Stimulated activated CD4-positive, alpha-beta T cell treated with anti-CD3 and anti-CD28 coated beads, Interleukin-4, amount 100 ng/mL, for 48 hours (primary cell): ENCODE measurements at regions not wholly inside any gene's neighbourhood (a gene's known extent, or its start where the extent isn't known, plus 50 kb on each side); places are given as distances from the start of the nearest gene placed in this dataset.
"Not testable (repeated sequence)": the region's sequence is repeated elsewhere in the genome, so short reads cannot be mapped to it uniquely, and the experiment has no call there.

Experiments
- DNase-seq, 2 donors: peaks; one replicate each; pipeline ENCODE4 v3.0.0-alpha.2; 2020; ENCODE audit warnings: low read depth in 2 of 2

DNA sequence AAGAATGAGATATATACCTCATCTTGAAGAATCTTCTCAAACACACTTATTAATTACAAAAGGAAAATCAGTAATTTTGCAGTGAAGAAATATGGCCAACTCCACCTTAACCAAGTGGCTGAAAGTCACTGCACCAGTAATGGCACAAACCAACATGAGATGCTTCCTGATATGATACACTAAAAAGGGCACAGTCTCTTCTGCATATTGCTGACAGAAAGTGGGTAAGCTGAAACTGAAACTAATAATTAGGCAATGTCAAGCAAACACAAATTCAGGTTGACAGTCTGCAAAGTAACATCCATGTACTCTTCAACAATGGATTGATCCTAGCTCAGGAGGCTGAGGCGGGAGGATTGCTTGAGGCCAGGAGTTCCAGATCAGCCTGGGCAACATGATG lies 56.1 kb downstream of the ZNF22 start:
- not testable (repeated sequence) for DNase-seq

GRCh38 chr10:45058580-45058979 lies 57.9 kb downstream of the ZNF22 start:
- DNase-seq: no peak

DNA sequence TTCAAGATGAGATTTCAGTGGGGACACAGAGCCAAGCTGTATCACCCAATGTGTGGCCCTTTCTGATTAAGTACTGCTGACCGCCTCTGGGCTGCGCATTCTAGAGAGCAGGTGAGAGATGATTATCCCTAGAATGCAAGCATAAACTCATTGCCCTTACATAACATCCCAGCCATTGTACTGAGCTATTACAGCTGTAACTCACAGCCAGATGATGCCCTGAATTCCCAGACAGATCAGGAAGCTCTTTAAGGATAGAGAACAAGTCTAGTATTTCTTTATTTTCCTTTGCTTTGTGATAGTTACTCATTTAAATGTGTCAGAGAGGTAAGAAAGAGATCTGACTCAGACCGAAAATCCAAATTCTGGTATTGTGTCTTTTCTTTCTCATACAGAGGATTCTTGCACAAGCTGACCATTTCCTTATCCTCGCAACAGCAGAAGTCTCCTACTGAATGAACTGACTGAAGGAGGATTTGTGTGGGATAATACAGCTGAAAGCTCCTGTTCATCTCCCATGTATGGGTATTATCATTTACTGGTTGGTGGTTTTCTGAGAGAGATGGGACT lies 58.4 kb downstream of the ZNF22 start:
- no peak for DNase-seq

- DNase-seq: no peak
Measured at GRCh38 chr10:45059632-45060031, 58.9 kb downstream of the ZNF22 start.

DNA sequence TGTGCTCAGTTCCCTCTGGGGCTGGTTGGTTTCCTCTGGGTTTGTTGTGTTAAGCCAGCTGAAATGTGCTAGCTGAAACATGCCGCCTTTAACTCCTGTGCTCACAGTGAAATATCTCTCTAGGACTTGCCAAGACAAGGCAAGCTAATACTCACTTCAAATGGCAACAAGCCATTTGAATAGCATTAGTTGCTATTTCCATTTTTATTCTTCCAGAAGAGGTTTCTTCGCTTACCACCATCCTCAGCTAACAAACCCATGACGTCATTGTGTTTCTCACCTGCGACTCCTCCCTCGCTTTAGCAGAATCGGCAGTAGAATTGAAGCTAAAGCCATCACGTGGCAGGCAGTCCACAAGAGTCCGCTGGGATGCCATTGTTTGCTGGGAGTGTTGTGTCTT lies 61.3 kb downstream of the ZNF22 start:
- DNase-seq: no peak

DNA sequence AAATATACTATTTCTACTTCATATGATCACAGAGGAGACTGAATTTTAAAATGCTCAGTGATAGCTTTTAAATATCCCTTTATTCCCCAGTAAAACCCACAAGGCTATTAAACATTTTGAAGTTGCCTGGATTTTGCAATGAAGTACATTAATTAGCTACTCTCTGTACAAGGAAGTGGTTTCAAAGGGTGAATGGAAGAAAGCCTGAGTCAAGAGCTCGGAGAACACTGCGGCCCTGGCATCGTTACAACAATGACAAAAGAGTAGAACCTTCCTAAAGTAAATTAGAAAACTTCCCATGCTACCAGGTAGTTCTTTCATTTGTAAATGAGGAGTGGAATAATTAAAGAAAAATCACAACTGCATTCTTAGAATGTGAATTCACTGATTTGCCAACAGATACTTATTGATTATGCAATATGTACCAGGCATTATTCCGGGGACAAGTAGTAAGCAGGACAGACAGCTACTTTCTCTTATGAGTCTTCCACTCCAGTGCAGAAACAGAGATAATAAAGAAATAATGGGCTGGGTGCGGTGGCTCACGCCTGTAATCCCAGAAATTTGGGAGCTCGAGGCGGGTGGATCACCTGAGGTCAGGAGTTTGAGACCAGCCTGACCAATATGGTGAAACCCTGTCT lies 63.0 kb downstream of the ZNF22 start:
- no peak for DNase-seq

- DNase-seq: no peak
Measured at GRCh38 chr10:45064998-45065397, 64.3 kb downstream of the ZNF22 start.

DNA sequence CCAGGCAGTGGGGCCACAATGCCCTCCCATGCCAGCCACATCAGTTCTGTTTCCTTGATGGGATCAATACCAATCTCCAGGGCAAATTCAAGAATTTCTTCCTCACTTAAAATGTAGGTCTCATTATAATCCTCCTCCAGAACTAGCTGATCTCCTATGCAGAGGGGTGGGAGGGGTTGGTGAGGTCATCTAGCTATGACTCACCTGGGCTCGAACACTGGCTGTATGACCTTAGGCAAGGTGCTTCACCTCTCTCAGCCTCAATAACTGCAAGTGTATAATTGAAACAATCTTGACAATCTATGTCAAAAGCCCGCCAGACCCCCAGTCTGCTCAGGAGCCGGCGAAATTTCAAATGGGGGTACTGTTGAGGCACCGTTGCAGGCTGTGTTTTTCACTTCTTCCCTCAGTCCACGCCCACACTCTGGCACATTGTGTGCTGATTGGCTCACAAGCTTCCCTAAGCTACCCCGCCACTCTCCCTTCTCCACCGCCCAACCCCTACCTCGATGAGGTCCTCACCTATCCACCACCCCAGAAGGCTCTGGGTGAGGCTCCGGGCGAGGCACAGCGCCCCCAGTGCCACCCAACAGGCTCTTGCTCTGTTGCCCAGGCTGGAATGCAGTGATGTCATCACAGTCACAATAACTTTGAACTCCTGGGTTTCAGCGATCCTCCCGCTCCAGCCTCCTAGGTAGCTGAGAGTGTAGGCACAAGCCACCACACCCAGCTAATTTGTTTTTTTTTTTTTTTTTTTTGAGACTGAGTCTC lies 70.5 kb downstream of the ZNF22 start:
- DNase-seq: no peak

DNA sequence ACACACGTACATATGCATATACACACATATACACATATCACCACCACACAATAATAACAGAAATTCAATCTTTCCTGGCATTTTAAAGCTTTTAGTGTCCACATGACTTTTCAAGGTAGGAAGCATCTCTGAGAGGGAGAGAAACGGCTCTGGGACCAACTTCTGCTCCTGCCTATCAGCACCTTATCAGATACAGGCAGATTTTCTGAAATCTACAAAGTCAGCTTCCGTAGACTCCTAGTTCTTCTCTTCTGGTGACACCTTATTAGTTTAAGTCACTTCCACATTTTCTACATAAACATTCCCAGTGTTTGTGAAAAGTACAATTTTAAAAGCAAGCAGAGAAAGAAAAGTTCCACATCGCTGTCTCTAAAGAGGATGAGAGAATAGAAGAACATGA lies 74.5 kb downstream of the ZNF22 start:
- DNase-seq: no peak

DNA sequence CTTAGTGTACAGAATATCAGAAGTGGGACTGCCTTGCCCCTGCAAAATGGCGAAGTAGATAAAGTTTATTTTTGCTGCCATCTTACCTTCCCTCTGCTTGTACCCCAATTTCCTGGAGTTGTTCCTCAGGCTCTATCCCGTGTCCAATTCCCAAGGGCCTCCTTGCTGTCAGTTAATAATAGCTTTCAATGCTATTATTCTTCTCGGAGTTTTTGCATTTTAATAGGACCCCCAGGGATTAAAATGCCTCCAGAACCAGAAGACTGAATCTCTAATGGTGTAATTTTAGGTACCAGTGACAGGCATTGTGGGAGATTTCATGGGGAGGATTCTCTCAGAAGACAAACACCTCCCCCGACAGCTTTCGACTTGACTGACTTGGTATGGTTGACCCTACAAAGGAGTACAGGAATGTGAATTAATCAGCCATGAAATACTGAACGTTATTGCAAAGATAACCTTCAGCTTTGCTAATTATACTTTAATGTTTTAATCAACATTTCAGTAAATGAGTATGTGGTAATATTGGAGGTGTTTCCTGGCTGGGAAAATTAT lies 75.2 kb downstream of the ZNF22 start:
- no peak for DNase-seq

- DNase-seq: no peak
Measured at GRCh38 chr10:45076891-45077290, 76.2 kb downstream of the ZNF22 start.

DNA sequence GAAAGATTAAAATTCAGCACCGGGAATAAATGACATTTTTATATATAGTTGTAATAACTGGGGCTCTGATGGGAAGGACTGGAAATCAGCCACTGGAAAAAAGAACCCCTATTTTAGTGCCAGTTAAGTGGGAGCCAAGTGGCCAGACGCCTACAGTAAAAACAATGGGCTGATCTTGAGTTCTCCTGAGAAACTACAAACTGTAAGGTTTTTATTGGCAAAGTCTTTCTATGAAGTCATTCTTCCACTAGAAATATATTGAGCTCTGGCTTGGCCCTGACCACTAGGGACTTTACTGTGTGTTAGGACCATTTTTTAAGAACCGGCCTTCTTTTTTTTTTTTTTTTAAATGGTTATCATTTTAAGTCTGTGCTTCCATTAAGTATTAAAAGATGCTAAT lies 79.6 kb downstream of the ZNF22 start:
- DNase-seq: no peak

DNA sequence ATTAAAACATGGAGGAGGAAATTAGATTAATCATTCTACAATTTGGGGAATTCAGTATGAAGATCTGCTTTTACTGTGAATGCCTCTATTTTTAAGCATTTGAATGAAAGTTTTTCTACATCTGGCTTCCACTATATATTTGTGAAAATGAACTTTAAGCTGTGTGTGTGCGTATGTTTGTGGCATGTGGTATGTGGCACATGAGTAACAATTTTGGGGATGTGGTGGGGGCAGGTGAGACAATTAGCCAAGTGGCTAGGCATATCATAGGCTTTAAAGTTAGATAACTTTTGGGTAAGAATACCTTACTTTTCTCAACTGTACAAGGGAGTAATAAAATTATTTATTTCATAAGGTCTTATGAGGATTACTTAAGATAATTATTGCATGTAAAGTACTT lies 81.5 kb downstream of the ZNF22 start:
- no peak for DNase-seq

GRCh38 chr10:45091968-45092367 lies 91.2 kb downstream of the ZNF22 start:
- no peak for DNase-seq

DNA sequence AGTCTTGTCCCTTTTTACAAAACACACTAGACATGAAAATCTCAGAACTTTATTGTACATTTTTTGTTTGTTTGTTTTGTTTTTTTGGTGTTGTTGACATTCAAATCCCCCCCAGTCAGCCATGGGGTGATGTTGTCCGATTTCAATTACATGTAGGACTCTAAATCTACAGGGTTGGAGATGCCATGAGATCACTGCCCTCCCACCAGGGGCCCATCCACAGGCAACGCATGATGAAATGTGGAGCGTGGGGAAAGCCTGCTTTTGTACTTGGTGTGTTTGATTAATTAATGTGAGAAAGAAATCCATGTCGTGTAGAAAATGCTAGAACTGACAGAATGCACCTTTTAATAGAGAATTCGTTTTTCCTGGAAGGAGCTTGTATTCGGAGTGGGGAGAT lies 93.2 kb downstream of the ZNF22 start:
- no peak for DNase-seq

DNA sequence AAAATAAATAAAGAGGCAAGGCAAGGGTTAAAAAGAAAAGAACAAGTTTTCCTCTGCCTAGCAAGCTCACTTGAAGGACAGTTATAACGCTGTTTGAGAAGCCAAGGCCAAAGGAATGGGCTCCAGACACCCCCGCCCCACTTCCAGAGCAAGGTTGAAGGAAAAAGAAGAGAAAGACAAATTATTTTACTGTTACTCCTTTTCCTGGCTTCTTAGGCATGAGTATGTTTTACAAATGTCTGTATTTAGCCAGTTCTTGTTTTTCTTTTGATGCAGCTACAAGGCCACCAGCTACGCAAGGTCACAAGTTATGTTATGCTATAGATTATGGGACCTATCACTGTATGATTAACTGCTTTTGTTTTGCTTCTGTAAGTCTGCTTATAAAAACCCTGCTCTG lies 94.6 kb downstream of the ZNF22 start:
- DNase-seq: no peak

DNA sequence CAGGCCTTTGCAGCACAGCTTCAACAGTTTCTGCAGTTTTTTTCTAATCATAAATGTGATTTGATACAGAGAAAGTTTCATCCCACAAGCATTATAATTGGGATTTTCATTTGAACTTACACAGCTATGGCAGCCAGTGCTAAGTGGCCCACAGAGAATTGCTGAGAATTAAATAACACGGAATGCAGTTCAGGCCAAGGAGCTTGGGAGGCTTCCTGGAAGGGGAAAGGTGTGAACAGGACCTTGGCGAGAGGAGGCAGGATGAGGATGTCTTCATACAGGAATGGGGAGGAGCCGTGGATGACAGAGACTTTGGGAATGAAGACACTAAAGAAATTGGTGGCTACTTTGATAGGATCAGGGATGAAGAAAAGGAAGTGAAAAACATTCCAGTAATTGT lies 95.3 kb downstream of the ZNF22 start:
- DNase-seq: no peak

- DNase-seq: no peak
Measured at GRCh38 chr10:45100429-45100828, 99.7 kb downstream of the ZNF22 start.

- DNase-seq: no peak
Measured at GRCh38 chr10:45104674-45105073, 104.0 kb downstream of the ZNF22 start.

GRCh38 chr10:45105309-45105708 lies 104.6 kb downstream of the ZNF22 start:
- not testable (repeated sequence) for DNase-seq

- no peak for DNase-seq
Measured at GRCh38 chr10:45106236-45106856, 105.6 kb downstream of the ZNF22 start.

GRCh38 chr10:45111509-45111908 lies 110.8 kb downstream of the ZNF22 start:
- no peak for DNase-seq

DNA sequence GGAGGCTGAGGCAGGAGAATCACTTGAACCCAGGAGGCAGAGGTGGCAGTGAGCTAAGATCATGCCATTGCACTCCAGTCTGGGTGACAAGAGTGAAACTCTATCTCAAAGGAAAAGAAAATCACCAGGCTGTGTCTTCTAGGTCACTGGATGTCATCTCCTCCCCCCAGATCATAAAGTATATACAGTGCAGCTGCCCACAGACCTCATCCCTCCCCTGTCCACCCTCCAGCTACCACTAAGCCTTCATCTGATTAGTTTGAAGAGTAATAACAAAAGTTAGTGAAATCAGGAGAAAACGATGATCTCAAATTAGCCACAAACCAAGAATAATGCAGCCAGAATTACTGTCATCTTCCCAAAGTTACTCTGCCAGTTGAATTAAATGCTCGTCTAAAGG lies 117.2 kb downstream of the ZNF22 start:
- not testable (repeated sequence) for DNase-seq
